GM12878 (cell line): ENCODE measurements at regions not wholly inside any gene's neighbourhood (a gene's known extent, or its start where the extent isn't known, plus 50 kb on each side); places are given as distances from the start of the nearest gene placed in this dataset.

Experiments used
- ATAC-seq: fragments of 200-7000 bp; cut with Tn5 transposase; 3 replicates; pipeline ENCODE4 v1.9.1; 2020; ENCODE audit warnings: mild to moderate bottlenecking, moderate library complexity
- BruUV-seq: library from RNA; stranded (reverse); fragments of 400-500 nt; replicated peaks from 2 replicates; lab custom pipeline; 2021; lab: Mats Ljungman, UMichigan
- CTCF ChIA-PET: fragments of 300-600 bp; sonication (Branson Sonifier 250); formaldehyde crosslinking; extraction: SDS; loops from one replicate; lab custom pipeline; 2021; ENCODE audit warnings: inconsistent platforms; lab: Yijun Ruan, JAX
- POLR2A ChIA-PET: fragments of 350-600 bp; formaldehyde crosslinking; extraction: SDS; loops from one replicate; lab custom pipeline; 2021; ENCODE audit warnings: inconsistent platforms; lab: Charles Lee
- RAD21 ChIA-PET: fragments of 300-600 bp; sonication (Branson Sonifier 250); formaldehyde crosslinking; loops from one replicate; lab custom pipeline; 2023; ENCODE audit warnings: antibody characterized with exemption; ENCODE audit not compliant: unreplicated experiment; lab: Charles Lee
- SMC1A ChIA-PET: fragments of 300-600 bp; sonication (Branson Sonifier 250); formaldehyde crosslinking; loops from one replicate; lab custom pipeline; 2023; ENCODE audit not compliant: unreplicated experiment, uncharacterized antibody; lab: Charles Lee
- DNase-seq: peaks from one replicate; pipeline ENCODE4 v3.0.0-alpha.2; 2011; ENCODE audit warnings: low read depth, low spot score
- FAIRE-seq: peaks from 3 replicates; lab custom pipeline; 2011; peaks lifted over from hg19 to GRCh38; lab: Jason Lieb, UNC
- H2AFZ ChIP-seq: 2 replicates; pipeline ENCODE4 v1.6.0; 2011; ENCODE audit warnings: low read depth, low read length, control low read depth; ENCODE audit not compliant: control insufficient read depth
- H3K27ac ChIP-seq: 2 replicates; pipeline ENCODE4 v1.5.1; 2011; ENCODE audit warnings: control low read depth; ENCODE audit not compliant: control insufficient read depth, insufficient read depth
- H3K27me3 ChIP-seq, 2 experiments: replicated peaks in 1 of 2; 2 replicates each; pipeline versions ENCODE4 v1.6.0 to v1.6.1; 2011; ENCODE audit warnings: low read length in 1 of 2; ENCODE audit not compliant: control insufficient read depth in 2 of 2, insufficient read depth in 2 of 2
- H3K36me3 ChIP-seq, 2 experiments: 2 replicates each; pipeline ENCODE4 v1.5.1; 2011; ENCODE audit warnings: low read length in 1 of 2; ENCODE audit not compliant: control insufficient read depth in 2 of 2, insufficient read depth in 2 of 2
- H3K4me1 ChIP-seq: 2 replicates; pipeline ENCODE4 v1.6.1; 2011; ENCODE audit warnings: mild to moderate bottlenecking, low read length, moderate library complexity, mixed read lengths; ENCODE audit not compliant: control insufficient read depth, insufficient read depth
- H3K4me2 ChIP-seq: 2 replicates; pipeline ENCODE4 v1.6.0; 2011; ENCODE audit warnings: control low read depth; ENCODE audit not compliant: control insufficient read depth, insufficient read depth
- H3K4me3 ChIP-seq: fragments of 200-600 bp; sonication (generic); 2 replicates; pipeline ENCODE4 v1.5.1; 2016
- H3K79me2 ChIP-seq: 2 replicates; pipeline ENCODE4 v1.6.0; 2011; ENCODE audit warnings: low read length; ENCODE audit not compliant: control insufficient read depth, insufficient read depth
- H3K9ac ChIP-seq: 2 replicates; pipeline ENCODE4 v1.8.0; 2011; ENCODE audit warnings: low read length, control low read depth, mixed read lengths; ENCODE audit not compliant: control insufficient read depth, insufficient read depth
- H3K9me3 ChIP-seq: replicated peaks from 3 replicates; pipeline ENCODE4 v1.5.1; 2011; ENCODE audit warnings: mild to moderate bottlenecking, low read length; ENCODE audit not compliant: control insufficient read depth, insufficient read depth
- H4K20me1 ChIP-seq: 2 replicates; pipeline ENCODE4 v1.6.0; 2011; ENCODE audit not compliant: control insufficient read depth, insufficient read depth
- CBFB ChIP-seq: IDR thresholded peaks from 2 replicates; pipeline ENCODE4 v1.6.1; 2016; ENCODE audit warnings: antibody characterized with exemption, low read depth
- MXI1 ChIP-seq: fragments of 150-350 bp; IDR thresholded peaks from 2 replicates; pipeline ENCODE4 v1.6.1; 2011; ENCODE audit warnings: low read depth, mild to moderate bottlenecking, inconsistent platforms, low read length, improper control_type of control experiment
- MYB ChIP-seq: fragments of 150-350 bp; IDR thresholded peaks from 2 replicates; pipeline ENCODE4 v1.6.1; 2014; ENCODE audit warnings: mild to moderate bottlenecking, low read depth, low read length, borderline replicate concordance
- POLR2AphosphoS2 ChIP-seq: IDR thresholded peaks from 2 replicates; pipeline ENCODE4 v1.6.1; 2011; ENCODE audit warnings: low read depth, mild to moderate bottlenecking, low read length, improper control_type of control experiment, moderate library complexity
- SUZ12 ChIP-seq: fragments of 200-600 bp; sonication (generic); IDR thresholded peaks from one replicate; pipeline ENCODE4 v1.6.1; 2018; ENCODE audit warnings: antibody characterized with exemption, mild to moderate bottlenecking; ENCODE audit not compliant: unreplicated experiment
- TAF1 ChIP-seq: IDR thresholded peaks from 2 replicates; pipeline ENCODE4 v1.6.1; 2011; ENCODE audit warnings: mild to moderate bottlenecking, low read depth, low read length, borderline replicate concordance
- WGBS: methylation state at CpG from one replicate; pipeline ENCODE4 v1.1.6; 2016; ENCODE audit warnings: low lambda C conversion rate; ENCODE audit not compliant: insufficient replicate concordance, insufficient coverage; ENCODE audit errors: missing lambda C conversion rate; 5-methylcytosine and 5-hydroxymethylcytosine counted together
- in situ Hi-C: fragments of 300-500 bp; cut with MboI; formaldehyde crosslinking; loops from 9 replicates; pipeline ENCODE4 v1.14.3; 2018; ENCODE audit warnings: mixed read lengths
- intact Hi-C: fragments of 100-400 bp; cut with micrococcal nuclease; formaldehyde crosslinking; loops from one replicate; pipeline ENCODE4 v1.14.2; 2022; ENCODE audit not compliant: unreplicated experiment
- TF ChIP-seq, protein P1 (sequence below): fragments of 450-650 bp; IDR thresholded peaks from 2 replicates; pipeline ENCODE4 v1.6.1; 2017; ENCODE audit warnings: mild to moderate bottlenecking, moderate library complexity

DNA sequence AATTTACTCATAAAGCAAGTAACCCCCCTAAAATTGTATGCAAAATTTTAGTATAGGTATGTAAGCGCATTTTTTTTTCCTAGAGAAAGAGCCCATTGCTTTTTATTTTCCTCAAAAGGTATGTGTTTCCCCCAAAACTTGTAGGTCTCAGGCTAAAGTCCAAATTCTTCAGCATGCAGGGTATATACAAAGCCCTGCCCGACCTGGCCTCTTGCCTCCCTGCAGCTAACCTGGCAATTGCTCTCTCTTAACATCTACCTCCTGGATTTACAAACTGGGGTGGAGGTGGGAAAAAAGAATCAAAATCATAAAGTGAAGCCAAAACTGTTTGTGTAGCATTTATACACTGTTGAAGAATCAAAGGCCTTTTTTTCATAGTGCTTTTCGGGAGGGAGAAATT lies 107.8 kb downstream of the KCNRG start:
- Histone ChIP-seq H3K4me2 (no peak overlapping the region), H4K20me1 (no peaks in the 10 kb centered on the region), H3K4me3 (no peak overlapping the region), H3K36me3 (no peaks in the 10 kb centered on the region), H3K79me2 (no peaks in the 10 kb centered on the region), H3K4me1 (peaks cover 23% of the 10 kb centered on the region), H3K27ac (no peak overlapping the region), H3K9ac (no peak overlapping the region), H3K27me3 (peaks cover 5 to 7% of the 10 kb centered on the region in 2 experiments; a peak in 3 of 4 replicates), H2AFZ (no peak overlapping the region), H3K9me3 (peaks cover under 1% of the 10 kb centered on the region; the same call in 1 of the 3 replicates)
- FAIRE-seq (no peak), DNase-seq (no peak), ATAC-seq (no peak)
- WGBS: 92% methylated on average over 3 of the region's 3 CpGs
- in situ Hi-C loops (no loop called here), intact Hi-C loops (no loop called here)
- ChIA-PET SMC1A (interaction anchor here (2.1 kb wide), 1 partner anchor 38 kb away, joined by 8 read pairs; no protein-coding TSS in a partner anchor), POLR2A (no interaction called here), RAD21 (no interaction called here), CTCF (interaction anchor here (1.2 kb wide), 1 partner anchor 38 kb away, joined by 4 read pairs; no protein-coding TSS in a partner anchor)
- TF ChIP-seq, protein P1, sequence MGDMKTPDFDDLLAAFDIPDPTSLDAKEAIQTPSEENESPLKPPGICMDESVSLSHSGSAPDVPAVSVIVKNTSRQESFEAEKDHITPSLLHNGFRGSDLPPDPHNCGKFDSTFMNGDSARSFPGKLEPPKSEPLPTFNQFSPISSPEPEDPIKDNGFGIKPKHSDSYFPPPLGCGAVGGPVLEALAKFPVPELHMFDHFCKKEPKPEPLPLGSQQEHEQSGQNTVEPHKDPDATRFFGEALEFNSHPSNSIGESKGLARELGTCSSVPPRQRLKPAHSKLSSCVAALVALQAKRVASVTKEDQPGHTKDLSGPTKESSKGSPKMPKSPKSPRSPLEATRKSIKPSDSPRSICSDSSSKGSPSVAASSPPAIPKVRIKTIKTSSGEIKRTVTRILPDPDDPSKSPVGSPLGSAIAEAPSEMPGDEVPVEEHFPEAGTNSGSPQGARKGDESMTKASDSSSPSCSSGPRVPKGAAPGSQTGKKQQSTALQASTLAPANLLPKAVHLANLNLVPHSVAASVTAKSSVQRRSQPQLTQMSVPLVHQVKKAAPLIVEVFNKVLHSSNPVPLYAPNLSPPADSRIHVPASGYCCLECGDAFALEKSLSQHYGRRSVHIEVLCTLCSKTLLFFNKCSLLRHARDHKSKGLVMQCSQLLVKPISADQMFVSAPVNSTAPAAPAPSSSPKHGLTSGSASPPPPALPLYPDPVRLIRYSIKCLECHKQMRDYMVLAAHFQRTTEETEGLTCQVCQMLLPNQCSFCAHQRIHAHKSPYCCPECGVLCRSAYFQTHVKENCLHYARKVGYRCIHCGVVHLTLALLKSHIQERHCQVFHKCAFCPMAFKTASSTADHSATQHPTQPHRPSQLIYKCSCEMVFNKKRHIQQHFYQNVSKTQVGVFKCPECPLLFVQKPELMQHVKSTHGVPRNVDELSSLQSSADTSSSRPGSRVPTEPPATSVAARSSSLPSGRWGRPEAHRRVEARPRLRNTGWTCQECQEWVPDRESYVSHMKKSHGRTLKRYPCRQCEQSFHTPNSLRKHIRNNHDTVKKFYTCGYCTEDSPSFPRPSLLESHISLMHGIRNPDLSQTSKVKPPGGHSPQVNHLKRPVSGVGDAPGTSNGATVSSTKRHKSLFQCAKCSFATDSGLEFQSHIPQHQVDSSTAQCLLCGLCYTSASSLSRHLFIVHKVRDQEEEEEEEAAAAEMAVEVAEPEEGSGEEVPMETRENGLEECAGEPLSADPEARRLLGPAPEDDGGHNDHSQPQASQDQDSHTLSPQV: no peak
- TF ChIP-seq TAF1: no peak
- no peak for TF ChIP-seq POLR2AphosphoS2
- no peak for TF ChIP-seq MYB
- no peak for TF ChIP-seq MXI1
- no peak for TF ChIP-seq SUZ12
- no peak for TF ChIP-seq CBFB
- BruUV-seq: no TSS peak
